Stimulated activated naive CD8-positive, alpha-beta T cell treated with anti-CD3 and anti-CD28 coated beads, Interleukin-15, Interleukin-2, amounts not matched to agents 100 ng/mL and 50 ng/mL, for 24 hours (primary cell): ENCODE measurements at regions not wholly inside any gene's neighbourhood (a gene's known extent, or its start where the extent isn't known, plus 50 kb on each side); places are given as distances from the start of the nearest gene placed in this dataset.
"Not testable (repeated sequence)": the region's sequence is repeated elsewhere in the genome, so short reads cannot be mapped to it uniquely, and the experiment has no call there.

ENCODE experiments used
- H3K27ac Mint-ChIP-seq: one replicate; pipeline ENCODE4 v1.8.0; 2021; ENCODE audit warnings: mild to moderate bottlenecking, mixed read lengths
- H3K27me3 Mint-ChIP-seq: one replicate; pipeline ENCODE4 v1.8.0; 2021; ENCODE audit warnings: mixed read lengths
- H3K36me3 Mint-ChIP-seq: one replicate; pipeline ENCODE4 v1.8.0; 2021; ENCODE audit warnings: low read depth, mixed read lengths
- H3K4me1 Mint-ChIP-seq: one replicate; pipeline ENCODE4 v1.8.0; 2021; ENCODE audit warnings: low read depth, mixed read lengths
- H3K4me3 Mint-ChIP-seq: one replicate; pipeline ENCODE4 v1.8.0; 2021; ENCODE audit warnings: mild to moderate bottlenecking, mixed read lengths
- H3K9me3 Mint-ChIP-seq: one replicate; pipeline ENCODE4 v1.8.0; 2021; ENCODE audit warnings: mixed read lengths

DNA sequence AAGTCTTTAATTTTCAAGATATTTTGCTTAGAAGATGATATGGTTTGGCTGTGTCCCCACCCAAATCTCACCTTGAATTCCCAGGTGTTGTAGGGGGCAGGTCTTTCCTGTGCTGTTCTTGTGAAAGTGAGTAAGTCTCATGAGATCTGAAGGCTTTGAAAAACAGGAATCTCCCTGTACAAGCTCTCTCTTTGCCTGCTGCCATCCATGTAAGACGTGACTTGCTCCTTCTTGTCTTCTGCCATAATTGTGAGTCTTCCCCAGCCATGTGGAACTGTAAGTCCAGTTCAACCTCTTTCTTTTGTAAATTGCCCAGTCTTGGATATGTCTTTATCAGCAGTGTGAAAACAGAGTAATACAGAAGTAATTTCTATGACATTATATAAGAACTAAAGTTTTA lies 1255.2 kb upstream of the LRRTM3 start:
- not testable (repeated sequence) for H3K4me3 Mint-ChIP-seq, H3K36me3 Mint-ChIP-seq, H3K4me1 Mint-ChIP-seq, H3K27ac Mint-ChIP-seq, H3K27me3 Mint-ChIP-seq
- H3K9me3 Mint-ChIP-seq: peaks cover 11% of the 10 kb centered on the region

DNA sequence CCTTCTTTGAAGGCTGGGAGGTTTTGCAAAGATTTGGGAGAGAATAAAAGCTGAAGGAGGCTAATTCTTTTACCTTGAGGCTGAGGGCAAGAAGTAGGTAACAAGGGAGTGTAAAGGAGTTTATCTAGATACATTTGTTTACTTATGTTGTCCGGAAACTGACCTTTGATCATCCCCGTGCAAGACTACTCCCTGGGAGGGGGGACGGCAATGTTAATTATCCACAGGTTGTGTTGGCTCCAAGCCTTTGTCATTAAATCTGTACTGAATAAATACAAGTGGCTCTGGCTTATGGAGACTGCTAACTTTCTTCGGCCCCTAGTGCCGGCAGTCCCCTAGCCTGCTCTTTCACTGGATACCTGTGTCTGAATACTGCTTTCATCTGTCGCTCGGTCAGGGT lies 1250.6 kb upstream of the LRRTM3 start:
- H3K9me3 Mint-ChIP-seq: peaks cover 16% of the 10 kb centered on the region
- no peaks in the 10 kb centered on the region for H3K4me1 Mint-ChIP-seq
- no peak overlapping the region for H3K4me3 Mint-ChIP-seq
- no peak overlapping the region for H3K27ac Mint-ChIP-seq
- no peaks in the 10 kb centered on the region for H3K27me3 Mint-ChIP-seq
- no peaks in the 10 kb centered on the region for H3K36me3 Mint-ChIP-seq

DNA sequence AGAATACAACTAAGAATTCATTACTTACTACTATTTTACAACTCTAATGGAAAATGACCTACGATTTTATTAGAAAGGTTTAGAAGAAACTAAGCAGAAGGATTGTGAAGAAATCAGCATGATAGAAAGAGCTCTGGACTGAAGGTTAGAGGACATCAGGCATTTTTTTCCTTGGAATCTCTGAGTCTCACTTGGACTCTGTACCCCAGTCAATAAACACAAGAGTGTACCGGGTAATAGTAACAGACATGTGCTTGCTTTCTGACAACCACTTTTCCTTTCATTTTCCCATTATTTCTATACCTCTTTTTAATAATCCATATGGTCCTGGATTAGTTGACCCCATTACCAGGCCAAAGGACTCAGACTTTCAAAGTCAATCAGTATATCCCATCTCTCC lies 1240.9 kb upstream of the LRRTM3 start:
- H3K27ac Mint-ChIP-seq: no peak overlapping the region
- no peaks in the 10 kb centered on the region for H3K36me3 Mint-ChIP-seq
- no peaks in the 10 kb centered on the region for H3K4me1 Mint-ChIP-seq
- peaks cover 14% of the 10 kb centered on the region for H3K9me3 Mint-ChIP-seq
- H3K27me3 Mint-ChIP-seq: no peaks in the 10 kb centered on the region
- H3K4me3 Mint-ChIP-seq: no peak overlapping the region

DNA sequence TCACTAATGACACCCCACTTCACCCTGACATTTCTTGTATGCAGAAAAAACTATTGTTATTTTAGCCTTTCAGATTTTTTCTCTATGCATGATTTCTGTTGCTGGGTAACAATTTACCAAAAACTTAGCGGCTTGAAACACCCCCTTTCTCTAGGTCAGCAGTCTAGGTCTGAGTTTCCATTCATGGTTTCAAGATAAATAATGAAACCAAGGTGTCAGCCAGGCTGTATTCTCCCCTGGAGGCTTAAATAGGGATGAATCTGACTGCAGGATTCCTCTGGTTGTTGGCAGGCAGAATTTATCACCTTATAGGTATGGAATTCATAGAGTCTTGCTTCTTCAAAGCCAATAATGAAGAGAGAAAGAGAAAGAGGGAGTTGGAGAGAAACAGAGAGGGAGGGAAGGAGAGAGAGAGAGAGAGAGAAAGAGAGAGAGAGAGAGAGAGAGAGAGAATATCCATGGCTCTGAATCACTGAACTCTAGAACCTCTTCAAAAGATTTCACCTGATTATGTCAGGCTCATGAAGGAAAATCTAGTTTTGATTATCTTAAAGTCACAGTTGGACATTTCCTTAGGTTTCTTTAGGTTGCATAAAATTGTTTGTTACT lies 1224.6 kb upstream of the LRRTM3 start:
- no peaks in the 10 kb centered on the region for H3K4me1 Mint-ChIP-seq
- H3K27ac Mint-ChIP-seq: no peak overlapping the region
- no peaks in the 10 kb centered on the region for H3K27me3 Mint-ChIP-seq
- H3K9me3 Mint-ChIP-seq: peaks cover 14% of the 10 kb centered on the region
- no peaks in the 10 kb centered on the region for H3K36me3 Mint-ChIP-seq
- no peak overlapping the region for H3K4me3 Mint-ChIP-seq

DNA sequence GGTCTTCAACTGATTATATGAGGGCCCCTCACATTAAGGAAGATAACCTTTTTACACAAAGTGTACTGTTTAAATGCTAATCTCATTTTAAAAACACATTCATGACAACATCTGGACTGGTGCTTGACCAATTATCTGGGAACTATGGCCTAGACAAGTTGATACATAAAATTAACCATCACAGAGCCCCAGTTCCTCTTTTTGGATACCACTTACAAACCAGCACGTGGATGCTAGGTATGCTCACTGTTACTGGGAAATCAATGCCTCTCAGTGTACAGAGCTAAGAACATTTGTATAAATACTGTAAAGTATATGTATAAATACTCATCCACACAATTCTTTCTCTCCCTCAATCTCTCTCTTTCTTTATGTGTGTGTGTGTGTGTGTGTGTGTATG lies 1217.8 kb upstream of the LRRTM3 start:
- Mint-ChIP-seq H3K4me3 (no peak overlapping the region), H3K4me1 (no peaks in the 10 kb centered on the region), H3K9me3 (peaks cover 4% of the 10 kb centered on the region), H3K27ac (no peak overlapping the region), H3K36me3 (no peaks in the 10 kb centered on the region), H3K27me3 (no peaks in the 10 kb centered on the region)

DNA sequence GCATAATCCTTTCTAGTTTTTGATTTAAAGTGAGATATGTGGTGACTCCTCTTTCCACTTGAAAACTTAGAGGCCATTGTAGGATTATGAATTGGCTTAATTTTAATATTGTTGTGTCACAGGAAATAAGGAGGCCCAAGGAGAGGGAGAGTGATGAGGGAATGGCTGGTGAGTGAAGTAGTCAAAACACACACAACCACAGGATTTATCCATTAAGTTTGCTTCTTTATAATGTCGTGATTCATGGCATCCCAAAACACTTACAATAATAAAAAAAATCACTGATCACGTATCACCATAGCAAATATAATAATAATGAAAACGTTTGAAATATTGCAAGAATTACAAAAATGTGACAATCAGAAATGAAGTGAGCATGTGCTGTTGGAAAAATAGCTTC lies 1215.5 kb upstream of the LRRTM3 start:
- Mint-ChIP-seq H3K4me3 (no peak overlapping the region), H3K36me3 (no peaks in the 10 kb centered on the region), H3K9me3 (peaks cover 6% of the 10 kb centered on the region)

DNA sequence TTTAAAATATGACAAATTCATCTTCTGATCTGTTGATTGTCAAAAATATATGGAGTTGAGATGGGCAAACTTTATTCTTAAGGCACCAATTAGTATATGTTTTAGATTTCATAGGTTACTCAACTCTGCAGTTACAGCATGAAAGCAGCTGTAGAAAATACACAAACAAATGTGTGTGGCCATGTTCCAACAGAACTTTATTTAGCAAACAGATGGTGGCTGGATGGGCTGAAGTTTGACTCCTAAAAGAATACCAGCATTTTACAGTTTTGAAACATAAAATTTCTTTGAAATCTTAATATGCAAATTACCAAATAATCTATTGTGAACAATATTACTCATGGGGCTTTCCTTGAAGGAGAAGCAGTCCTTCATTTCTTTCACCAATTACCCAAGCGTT lies 1206.0 kb upstream of the LRRTM3 start:
- Mint-ChIP-seq H3K9me3 (peaks cover 12% of the 10 kb centered on the region), H3K27me3 (no peaks in the 10 kb centered on the region), H3K4me1 (no peaks in the 10 kb centered on the region), H3K36me3 (no peaks in the 10 kb centered on the region), H3K27ac (no peak overlapping the region), H3K4me3 (no peak overlapping the region)

More for the DNA sequence above, 1215.5 kb upstream of the LRRTM3 start:
- Mint-ChIP-seq H3K27me3 (no peaks in the 10 kb centered on the region), H3K4me1 (no peaks in the 10 kb centered on the region), H3K27ac (no peak overlapping the region)

DNA sequence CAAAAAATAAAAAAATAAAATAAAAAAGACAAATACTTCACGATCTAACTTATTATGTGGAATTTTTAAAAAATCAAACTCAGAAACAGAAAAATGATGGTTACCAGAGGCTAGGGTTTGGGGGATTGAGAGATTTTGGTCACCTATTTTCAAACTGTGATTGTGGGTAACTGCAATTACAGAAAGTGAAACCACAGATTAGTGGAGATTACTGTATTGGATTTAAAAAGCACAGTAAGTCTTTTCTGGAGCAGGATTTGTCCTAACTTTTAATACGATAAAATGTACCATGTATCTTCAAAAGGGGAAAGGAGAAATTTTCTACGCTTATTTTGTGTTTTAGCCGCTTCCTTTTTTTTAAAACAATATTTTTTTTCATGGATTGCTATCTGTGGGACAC lies 1204.9 kb upstream of the LRRTM3 start:
- Mint-ChIP-seq H3K4me1 (no peaks in the 10 kb centered on the region), H3K4me3 (no peak overlapping the region), H3K9me3 (peaks cover 5% of the 10 kb centered on the region)

DNA sequence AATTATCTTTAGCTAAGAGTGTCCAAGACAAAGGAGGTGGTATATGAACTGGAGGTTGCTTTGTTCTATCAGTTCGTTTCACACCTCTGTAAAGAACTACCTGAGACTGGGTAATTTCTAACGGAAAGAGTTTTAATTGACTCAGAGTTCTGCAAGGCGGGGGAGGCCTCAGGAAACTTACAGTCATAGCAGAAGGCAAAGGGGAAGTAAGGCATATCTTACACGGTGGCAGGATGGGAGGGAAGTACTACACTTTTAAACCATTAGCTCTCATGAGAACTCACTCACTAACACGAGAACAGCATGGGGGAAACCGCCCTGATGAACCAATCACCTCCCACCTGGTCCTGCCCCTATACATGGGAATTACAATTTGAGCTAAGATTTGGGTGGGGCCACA lies 1202.3 kb upstream of the LRRTM3 start:
- Mint-ChIP-seq H3K4me3 (no peak overlapping the region), H3K36me3 (no peaks in the 10 kb centered on the region), H3K9me3 (peaks cover 5% of the 10 kb centered on the region), H3K4me1 (no peaks in the 10 kb centered on the region), H3K27me3 (no peaks in the 10 kb centered on the region), H3K27ac (no peak overlapping the region)

More for the DNA sequence above, 1204.9 kb upstream of the LRRTM3 start:
- no peak overlapping the region for H3K27ac Mint-ChIP-seq
- H3K36me3 Mint-ChIP-seq: no peaks in the 10 kb centered on the region
- no peaks in the 10 kb centered on the region for H3K27me3 Mint-ChIP-seq

DNA sequence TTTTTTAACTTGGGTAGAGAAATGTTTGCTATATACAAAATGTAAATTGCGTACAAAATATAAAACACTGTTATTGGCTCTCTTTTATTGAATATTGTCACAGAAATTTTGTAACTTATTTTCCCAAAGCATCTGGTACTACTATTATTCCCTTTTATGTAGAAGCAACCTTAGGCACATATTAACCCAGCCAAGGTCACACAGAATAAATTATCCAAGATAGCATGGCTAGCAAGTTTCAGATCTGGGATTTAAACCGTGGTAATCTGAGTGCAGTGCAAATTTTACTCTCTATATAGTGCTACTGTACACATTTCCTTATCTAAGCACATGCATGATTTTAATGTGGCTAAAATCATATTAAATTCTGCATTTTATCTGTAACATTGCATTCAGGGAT lies 1190.5 kb upstream of the LRRTM3 start:
- Mint-ChIP-seq H3K36me3 (no peaks in the 10 kb centered on the region), H3K4me1 (no peaks in the 10 kb centered on the region), H3K27me3 (no peaks in the 10 kb centered on the region), H3K9me3 (peaks cover 5% of the 10 kb centered on the region), H3K4me3 (no peak overlapping the region), H3K27ac (no peak overlapping the region)

DNA sequence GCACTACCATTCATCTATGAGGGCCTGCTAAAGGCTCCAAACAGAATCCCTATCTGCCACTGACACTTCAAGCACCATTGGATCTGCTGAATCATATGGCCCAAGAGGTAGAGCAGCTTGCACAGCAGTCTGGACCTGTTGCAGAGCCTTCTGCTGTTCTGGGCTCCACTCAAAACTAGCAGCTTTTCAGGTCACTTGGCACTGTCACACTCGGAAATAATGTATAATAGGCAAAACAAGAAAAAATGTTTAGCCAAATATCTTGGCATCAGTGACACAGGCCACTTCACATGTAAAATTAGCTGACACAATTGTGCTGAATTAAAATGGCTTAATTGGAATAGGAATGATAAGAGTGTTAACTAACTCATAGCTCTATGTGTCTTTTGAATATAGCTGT lies 1182.9 kb upstream of the LRRTM3 start:
- no peaks in the 10 kb centered on the region for H3K36me3 Mint-ChIP-seq
- H3K9me3 Mint-ChIP-seq: peaks cover 5% of the 10 kb centered on the region
- H3K4me3 Mint-ChIP-seq: no peak overlapping the region
- no peaks in the 10 kb centered on the region for H3K27me3 Mint-ChIP-seq
- no peak overlapping the region for H3K27ac Mint-ChIP-seq
- H3K4me1 Mint-ChIP-seq: no peaks in the 10 kb centered on the region

DNA sequence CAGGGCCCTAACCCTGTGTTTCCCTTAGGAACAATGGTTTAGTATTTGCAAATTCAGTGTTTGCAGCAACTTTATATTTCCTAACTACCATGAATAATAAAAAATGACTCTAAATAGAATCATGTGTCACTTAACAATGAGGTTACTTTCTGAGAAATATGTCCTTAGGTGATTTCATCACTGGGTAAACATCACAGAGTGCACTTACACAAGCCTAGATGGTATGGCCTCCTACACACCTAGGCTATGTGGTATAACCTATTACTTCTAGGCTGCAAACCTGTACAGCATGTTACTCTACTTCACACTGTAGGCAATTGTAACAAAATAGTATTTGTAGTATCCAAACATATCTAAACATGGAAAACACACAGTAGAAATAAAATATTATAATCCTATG lies 1174.6 kb upstream of the LRRTM3 start:
- H3K36me3 Mint-ChIP-seq: no peaks in the 10 kb centered on the region

DNA sequence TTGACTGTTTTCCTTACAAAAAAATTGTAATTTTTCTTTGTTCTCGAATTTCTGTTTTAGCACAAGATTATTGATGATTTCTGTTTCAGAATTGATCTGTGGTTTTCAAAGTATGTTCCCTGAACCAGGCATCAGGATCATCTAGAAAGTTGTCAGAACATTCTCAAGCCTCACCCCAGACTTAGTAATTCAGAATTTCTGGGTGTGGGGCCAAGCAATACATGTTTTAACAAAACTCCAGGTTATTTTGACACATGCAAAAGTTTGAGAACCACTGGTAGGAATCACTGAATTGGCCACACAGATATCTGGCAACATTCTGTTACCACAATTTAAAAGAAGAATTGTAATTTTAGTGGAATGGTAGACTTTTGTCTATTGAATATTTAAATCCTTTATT lies 1173.9 kb upstream of the LRRTM3 start:
- Mint-ChIP-seq H3K4me1 (no peaks in the 10 kb centered on the region), H3K36me3 (no peaks in the 10 kb centered on the region), H3K9me3 (peaks cover 12% of the 10 kb centered on the region), H3K4me3 (no peak overlapping the region), H3K27me3 (no peaks in the 10 kb centered on the region), H3K27ac (no peak overlapping the region)

More for the DNA sequence above, 1174.6 kb upstream of the LRRTM3 start:
- H3K27me3 Mint-ChIP-seq: no peaks in the 10 kb centered on the region
- no peak overlapping the region for H3K27ac Mint-ChIP-seq
- peaks cover 12% of the 10 kb centered on the region for H3K9me3 Mint-ChIP-seq
- H3K4me3 Mint-ChIP-seq: no peak overlapping the region
- no peaks in the 10 kb centered on the region for H3K4me1 Mint-ChIP-seq

DNA sequence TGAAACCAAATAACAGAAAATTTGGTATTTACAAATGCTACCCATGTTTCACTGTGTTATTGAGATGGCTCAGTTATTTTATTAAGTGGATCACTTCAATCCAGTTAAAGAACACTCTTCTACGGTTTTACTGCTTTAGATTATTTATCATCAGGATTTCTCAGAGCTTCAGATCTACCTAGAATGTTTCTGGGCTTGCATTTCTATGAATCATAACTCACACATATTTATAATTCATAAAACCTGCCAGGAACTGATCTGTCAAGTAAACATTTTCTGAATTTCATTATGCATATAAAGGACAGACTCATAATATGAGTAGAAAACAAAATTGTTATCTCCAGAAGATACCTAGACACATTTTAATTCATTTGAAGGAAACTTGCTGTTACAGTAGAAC lies 1172.3 kb upstream of the LRRTM3 start:
- H3K4me1 Mint-ChIP-seq: no peaks in the 10 kb centered on the region
- no peak overlapping the region for H3K4me3 Mint-ChIP-seq
- no peaks in the 10 kb centered on the region for H3K27me3 Mint-ChIP-seq
- peaks cover 9% of the 10 kb centered on the region for H3K9me3 Mint-ChIP-seq
- H3K36me3 Mint-ChIP-seq: no peaks in the 10 kb centered on the region
- no peak overlapping the region for H3K27ac Mint-ChIP-seq

DNA sequence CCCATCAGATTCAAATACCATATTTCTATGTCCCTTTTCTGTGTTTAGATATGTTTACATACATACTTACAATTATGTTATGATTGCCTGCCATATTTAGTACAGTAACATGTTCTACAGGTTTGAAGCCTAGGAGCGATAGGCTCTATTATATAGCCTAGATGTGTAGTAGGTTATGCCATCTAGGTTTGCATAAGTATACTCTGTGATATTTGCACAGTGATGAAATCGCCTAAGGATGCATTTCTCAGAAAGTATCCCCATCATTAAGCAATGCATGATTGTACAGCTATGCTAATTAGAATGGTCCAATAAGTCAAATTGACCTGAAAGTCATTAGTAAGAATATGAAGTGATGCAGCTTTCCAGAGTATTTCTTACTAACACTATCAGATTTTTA lies 1171.7 kb upstream of the LRRTM3 start:
- no peaks in the 10 kb centered on the region for H3K27me3 Mint-ChIP-seq
- no peaks in the 10 kb centered on the region for H3K4me1 Mint-ChIP-seq
- H3K27ac Mint-ChIP-seq: no peak overlapping the region
- peaks cover 11% of the 10 kb centered on the region for H3K9me3 Mint-ChIP-seq
- H3K36me3 Mint-ChIP-seq: no peaks in the 10 kb centered on the region
- no peak overlapping the region for H3K4me3 Mint-ChIP-seq

DNA sequence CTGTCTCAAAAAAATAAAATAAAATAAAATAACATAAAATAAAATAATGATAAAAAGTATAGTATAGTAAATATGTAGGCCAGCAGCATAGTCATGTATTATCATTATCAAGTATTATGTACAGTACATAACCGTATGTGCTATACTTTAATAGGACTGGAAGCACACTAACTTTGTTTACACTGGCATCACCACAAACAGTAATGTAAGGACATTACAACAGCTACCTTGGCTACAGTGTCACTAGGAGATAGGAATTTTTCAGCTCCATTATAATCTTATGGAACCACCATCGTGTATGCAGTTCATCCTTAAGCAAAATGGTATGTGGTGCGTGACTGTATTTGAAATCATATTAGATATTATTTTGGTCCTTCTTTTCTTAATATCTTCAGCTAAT lies 1163.5 kb upstream of the LRRTM3 start:
- Mint-ChIP-seq H3K27me3 (no peaks in the 10 kb centered on the region), H3K36me3 (no peaks in the 10 kb centered on the region), H3K4me3 (no peak overlapping the region), H3K27ac (no peak overlapping the region), H3K4me1 (no peaks in the 10 kb centered on the region), H3K9me3 (peaks cover 5% of the 10 kb centered on the region)
